Chondrocyte (in vitro differentiated cells): ENCODE measurements at regions not wholly inside any gene's neighbourhood (a gene's known extent, or its start where the extent isn't known, plus 50 kb on each side); places are given as distances from the start of the nearest gene placed in this dataset.

Experiments
- DNase-seq: peaks from one replicate; pipeline ENCODE4 v3.0.0; 2021; ENCODE audit warnings: mixed read lengths, low spot score
- H3K27ac Mint-ChIP-seq: one replicate; pipeline ENCODE4 v1.8.0; 2021; ENCODE audit warnings: mild to moderate bottlenecking, moderate library complexity, mixed read lengths; ENCODE audit not compliant: unreplicated experiment
- H3K27me3 Mint-ChIP-seq: 2 replicates; pipeline ENCODE4 v1.8.0; 2021; ENCODE audit warnings: low read depth, mixed read lengths
- H3K36me3 Mint-ChIP-seq: 2 replicates; pipeline ENCODE4 v1.8.0; 2021; ENCODE audit warnings: low read depth, mixed read lengths
- H3K4me1 Mint-ChIP-seq: 2 replicates; pipeline ENCODE4 v1.8.0; 2021; ENCODE audit warnings: low read depth, mild to moderate bottlenecking, mixed read lengths
- H3K4me3 Mint-ChIP-seq: one replicate; pipeline ENCODE4 v1.8.0; 2021; ENCODE audit warnings: mild to moderate bottlenecking, moderate library complexity, mixed read lengths; ENCODE audit not compliant: unreplicated experiment
- H3K9me3 Mint-ChIP-seq: 2 replicates; pipeline ENCODE4 v1.8.0; 2021; ENCODE audit warnings: low read depth, mixed read lengths
- TF ChIP-seq, protein P1 (sequence below): fragments of 200-600 bp; sonication (generic); IDR thresholded peaks from 2 replicates; pipeline ENCODE4 v1.5.0; 2021; ENCODE audit warnings: antibody characterized with exemption, mild to moderate bottlenecking, moderate library complexity

DNA sequence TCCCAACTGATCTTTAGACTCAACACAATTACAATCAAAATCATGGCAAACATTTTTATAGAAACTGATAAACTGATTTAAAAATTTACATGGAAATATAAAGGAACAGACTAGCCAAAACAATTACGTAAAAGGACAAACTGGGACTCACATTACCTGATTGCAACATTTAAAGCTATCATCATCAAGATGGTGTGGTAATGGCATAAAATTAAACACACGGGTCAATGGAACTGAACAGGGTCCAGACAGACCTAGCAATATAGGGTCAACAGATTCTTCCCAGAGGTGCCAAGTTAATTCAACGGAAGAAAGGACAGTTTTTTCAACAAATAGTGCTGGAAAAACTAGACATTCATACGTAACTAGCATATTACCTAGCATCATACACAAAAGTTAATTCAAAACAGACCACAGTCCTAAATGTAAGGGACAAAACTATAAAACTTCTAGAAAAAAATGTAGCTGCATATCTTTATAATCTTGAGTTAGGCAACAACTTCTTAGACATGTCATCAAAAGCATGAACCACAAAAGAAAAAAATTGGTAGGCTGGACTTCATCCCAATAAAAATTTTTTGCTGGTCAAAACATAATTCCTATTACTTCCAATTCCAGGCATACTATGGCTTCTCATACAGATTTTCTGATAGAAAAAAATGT lies 147.4 kb upstream of the BEND6 start:
- Mint-ChIP-seq H3K4me3 (no peak overlapping the region), H3K4me1 (peaks cover 67% of the 10 kb centered on the region), H3K9me3 (no peaks in the 10 kb centered on the region), H3K27me3 (no peaks in the 10 kb centered on the region), H3K36me3 (no peaks in the 10 kb centered on the region), H3K27ac (peak overlapping the region; percentile 63)
- TF ChIP-seq, protein P1, sequence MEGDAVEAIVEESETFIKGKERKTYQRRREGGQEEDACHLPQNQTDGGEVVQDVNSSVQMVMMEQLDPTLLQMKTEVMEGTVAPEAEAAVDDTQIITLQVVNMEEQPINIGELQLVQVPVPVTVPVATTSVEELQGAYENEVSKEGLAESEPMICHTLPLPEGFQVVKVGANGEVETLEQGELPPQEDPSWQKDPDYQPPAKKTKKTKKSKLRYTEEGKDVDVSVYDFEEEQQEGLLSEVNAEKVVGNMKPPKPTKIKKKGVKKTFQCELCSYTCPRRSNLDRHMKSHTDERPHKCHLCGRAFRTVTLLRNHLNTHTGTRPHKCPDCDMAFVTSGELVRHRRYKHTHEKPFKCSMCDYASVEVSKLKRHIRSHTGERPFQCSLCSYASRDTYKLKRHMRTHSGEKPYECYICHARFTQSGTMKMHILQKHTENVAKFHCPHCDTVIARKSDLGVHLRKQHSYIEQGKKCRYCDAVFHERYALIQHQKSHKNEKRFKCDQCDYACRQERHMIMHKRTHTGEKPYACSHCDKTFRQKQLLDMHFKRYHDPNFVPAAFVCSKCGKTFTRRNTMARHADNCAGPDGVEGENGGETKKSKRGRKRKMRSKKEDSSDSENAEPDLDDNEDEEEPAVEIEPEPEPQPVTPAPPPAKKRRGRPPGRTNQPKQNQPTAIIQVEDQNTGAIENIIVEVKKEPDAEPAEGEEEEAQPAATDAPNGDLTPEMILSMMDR: no peak
- DNase-seq: no peak

- Mint-ChIP-seq H3K4me3 (no peak overlapping the region), H3K27me3 (no peaks in the 10 kb centered on the region), H3K4me1 (peaks cover 70% of the 10 kb centered on the region), H3K36me3 (no peaks in the 10 kb centered on the region), H3K9me3 (no peaks in the 10 kb centered on the region), H3K27ac (peak overlapping the region; percentile 86)
- no peak for DNase-seq
- TF ChIP-seq, protein P1: no peak
Measured at GRCh38 chr6:56806368-56806767, 148.5 kb upstream of the BEND6 start.

DNA sequence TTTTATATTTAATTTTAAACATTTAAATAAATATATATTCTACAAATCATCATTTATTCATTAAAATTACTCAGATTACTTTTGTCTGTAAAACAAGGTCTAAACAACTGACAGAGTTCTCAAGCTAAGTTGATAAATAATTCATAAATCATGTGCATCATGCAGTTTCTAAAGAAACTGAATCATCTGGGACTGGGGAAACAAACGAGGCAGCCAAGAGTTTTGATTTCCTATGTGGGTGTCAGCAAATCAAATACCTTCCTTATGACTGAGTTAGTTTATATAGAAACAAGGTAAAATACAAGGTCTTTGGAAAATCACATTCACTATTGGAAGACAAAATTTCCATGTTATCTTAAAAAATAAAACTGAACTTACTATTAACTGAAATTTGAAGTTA lies 149.9 kb upstream of the BEND6 start:
- TF ChIP-seq, protein P1: no peak
- H3K4me3 Mint-ChIP-seq: no peak overlapping the region
- no peaks in the 10 kb centered on the region for H3K27me3 Mint-ChIP-seq
- no peak for DNase-seq
- peaks cover 75% of the 10 kb centered on the region for H3K4me1 Mint-ChIP-seq
- H3K9me3 Mint-ChIP-seq: no peaks in the 10 kb centered on the region
- no peaks in the 10 kb centered on the region for H3K36me3 Mint-ChIP-seq
- peak overlapping the region; percentile 86 for H3K27ac Mint-ChIP-seq

DNA sequence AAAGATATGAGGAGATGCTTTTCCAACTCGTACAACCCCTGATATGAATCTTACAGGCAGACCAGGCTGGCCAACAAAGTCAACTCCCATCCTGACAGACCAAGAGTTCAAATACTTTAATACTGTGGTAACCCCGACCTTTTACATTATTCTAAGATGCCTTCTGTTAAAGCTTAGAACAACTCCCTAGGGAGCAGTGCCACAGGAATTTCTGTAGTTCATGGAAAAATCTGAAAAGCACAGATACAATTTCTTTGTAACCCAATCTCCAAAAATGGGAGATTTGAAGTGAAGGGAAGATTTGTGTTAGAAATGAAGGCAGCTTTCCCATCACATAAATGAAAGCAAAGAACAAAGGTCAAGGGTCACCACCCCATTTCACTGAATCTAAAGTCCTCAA lies 151.3 kb upstream of the BEND6 start:
- Mint-ChIP-seq H3K27ac (peak overlapping the region; percentile 84), H3K9me3 (no peaks in the 10 kb centered on the region), H3K4me3 (peak overlapping the region; percentile 17), H3K4me1 (peaks cover 67% of the 10 kb centered on the region), H3K36me3 (no peaks in the 10 kb centered on the region), H3K27me3 (no peaks in the 10 kb centered on the region)
- DNase-seq: no peak
- TF ChIP-seq, protein P1: no peak

DNA sequence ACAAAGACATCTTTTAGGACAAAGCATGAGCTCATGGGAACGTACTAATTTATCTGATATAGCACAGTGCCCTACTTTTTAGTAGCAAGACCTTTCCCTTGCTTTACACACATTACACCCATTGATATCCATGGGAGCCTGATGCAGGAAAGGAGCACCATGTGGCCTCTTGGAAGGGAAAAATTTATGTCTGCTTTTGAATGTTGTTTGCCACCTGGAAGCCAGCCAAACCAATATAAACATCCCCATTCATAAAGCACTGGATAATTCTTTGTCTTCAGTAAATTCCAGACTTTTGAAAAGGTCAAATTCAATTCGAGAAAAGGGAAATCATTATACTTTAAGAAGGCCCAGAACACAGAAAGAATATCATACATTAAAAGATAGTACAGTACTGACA lies 152.3 kb upstream of the BEND6 start:
- Mint-ChIP-seq H3K36me3 (no peaks in the 10 kb centered on the region), H3K27me3 (no peaks in the 10 kb centered on the region), H3K9me3 (no peaks in the 10 kb centered on the region), H3K27ac (peak overlapping the region; percentile 84), H3K4me3 (no peak overlapping the region), H3K4me1 (peaks cover 68% of the 10 kb centered on the region)
- DNase-seq: no peak
- TF ChIP-seq, protein P1: no peak
